ENCODE measurements at regions not wholly inside any gene's neighbourhood (a gene's known extent, or its start where the extent isn't known, plus 50 kb on each side); places are given as distances from the start of the nearest gene placed in this dataset.

GRCh38 chr11:20251496-20251895, 91.2 kb upstream of the DBX1 start:
- Histone ChIP-seq H3K9me3 (ENCODE audit: insufficient read depth, low read length) (no peaks in the 10 kb centered on the region), H3K79me2 (ENCODE audit: low read length) (no peaks in the 10 kb centered on the region), H2AFZ (ENCODE audit: low read depth, low read length) (no peak overlapping the region), H3K9ac (ENCODE audit: low read length) (no peak overlapping the region), H3K36me3 (replicated peaks; ENCODE audit: low read depth, low read length) (no peaks in the 10 kb centered on the region), H3K4me1 (ENCODE audit: low read length) (no peaks in the 10 kb centered on the region), H3K4me3 (ENCODE audit: low read length) (no peak overlapping the region), H3K27me3 (ENCODE audit: low read depth, low read length) (peaks cover 41% of the 10 kb centered on the region), H4K20me1 (ENCODE audit: insufficient read depth, low read length) (no peaks in the 10 kb centered on the region), H3K4me2 (ENCODE audit: low read length) (no peak overlapping the region), H3K27ac (ENCODE audit: low read length) (no peak overlapping the region)
- TF ChIP-seq EZH2phosphoT487 (IDR thresholded peaks at IDR 0.05; ENCODE audit: low read depth): no peak
- TF ChIP-seq CTCF (IDR thresholded peaks at IDR 0.05; ENCODE audit: low read depth, low read length): no peak

- no peak for TF ChIP-seq CTCF (IDR thresholded peaks at IDR 0.05; ENCODE audit: low read depth, low read length)
- TF ChIP-seq EZH2phosphoT487 (IDR thresholded peaks at IDR 0.05; ENCODE audit: low read depth): no peak
- Histone ChIP-seq H3K27ac (ENCODE audit: low read length) (no peak overlapping the region), H3K4me2 (ENCODE audit: low read length) (no peak overlapping the region), H3K4me3 (ENCODE audit: low read length) (no peak overlapping the region), H3K4me1 (ENCODE audit: low read length) (no peaks in the 10 kb centered on the region), H2AFZ (ENCODE audit: low read depth, low read length) (no peak overlapping the region), H3K27me3 (ENCODE audit: low read depth, low read length) (peaks cover 44% of the 10 kb centered on the region), H3K9me3 (ENCODE audit: insufficient read depth, low read length) (no peaks in the 10 kb centered on the region), H4K20me1 (ENCODE audit: insufficient read depth, low read length) (no peaks in the 10 kb centered on the region), H3K36me3 (replicated peaks; ENCODE audit: low read depth, low read length) (no peaks in the 10 kb centered on the region), H3K79me2 (ENCODE audit: low read length) (no peaks in the 10 kb centered on the region), H3K9ac (ENCODE audit: low read length) (no peak overlapping the region)
These were observed 90.5 kb upstream of the DBX1 start for GRCh38 chr11:20250644-20251247.

GRCh38 chr11:20249796-20250195, 89.5 kb upstream of the DBX1 start:
- peaks cover 35% of the 10 kb centered on the region for H3K27me3 ChIP-seq (ENCODE audit: low read depth, low read length)
- H3K4me3 ChIP-seq (ENCODE audit: low read length): no peak overlapping the region
- no peaks in the 10 kb centered on the region for H3K9me3 ChIP-seq (ENCODE audit: insufficient read depth, low read length)
- no peak overlapping the region for H3K4me2 ChIP-seq (ENCODE audit: low read length)
- no peaks in the 10 kb centered on the region for H3K4me1 ChIP-seq (ENCODE audit: low read length)
- H3K36me3 ChIP-seq (replicated peaks; ENCODE audit: low read depth, low read length): no peaks in the 10 kb centered on the region
- H3K27ac ChIP-seq (ENCODE audit: low read length): no peak overlapping the region
- H4K20me1 ChIP-seq (ENCODE audit: insufficient read depth, low read length): no peaks in the 10 kb centered on the region
- H2AFZ ChIP-seq (ENCODE audit: low read depth, low read length): no peak overlapping the region
- H3K79me2 ChIP-seq (ENCODE audit: low read length): no peaks in the 10 kb centered on the region
- TF ChIP-seq EZH2phosphoT487 (IDR thresholded peaks at IDR 0.05; ENCODE audit: low read depth) (no peak), CTCF (IDR thresholded peaks at IDR 0.05; ENCODE audit: low read depth, low read length) (no peak)
- H3K9ac ChIP-seq (ENCODE audit: low read length): no peak overlapping the region

- H3K4me1 ChIP-seq (ENCODE audit: low read length): no peaks in the 10 kb centered on the region
- no peaks in the 10 kb centered on the region for H3K9me3 ChIP-seq (ENCODE audit: insufficient read depth, low read length)
- H3K4me2 ChIP-seq (ENCODE audit: low read length): no peak overlapping the region
- no peak overlapping the region for H2AFZ ChIP-seq (ENCODE audit: low read depth, low read length)
- no peak overlapping the region for H3K9ac ChIP-seq (ENCODE audit: low read length)
- no peaks in the 10 kb centered on the region for H3K79me2 ChIP-seq (ENCODE audit: low read length)
- H3K36me3 ChIP-seq (replicated peaks; ENCODE audit: low read depth, low read length): no peaks in the 10 kb centered on the region
- H4K20me1 ChIP-seq (ENCODE audit: insufficient read depth, low read length): no peaks in the 10 kb centered on the region
- H3K27me3 ChIP-seq (ENCODE audit: low read depth, low read length): peaks cover 31% of the 10 kb centered on the region
- TF ChIP-seq CTCF (IDR thresholded peaks at IDR 0.05; ENCODE audit: low read depth, low read length): no peak
- TF ChIP-seq EZH2phosphoT487 (IDR thresholded peaks at IDR 0.05; ENCODE audit: low read depth): no peak
- H3K4me3 ChIP-seq (ENCODE audit: low read length): no peak overlapping the region
- H3K27ac ChIP-seq (ENCODE audit: low read length): no peak overlapping the region
These were observed 89.1 kb upstream of the DBX1 start for GRCh38 chr11:20249378-20249777.

Measured in OCI-LY3 (cell line).